Mesothelial cell of epicardium (in vitro differentiated cells): ENCODE measurements at regions not wholly inside any gene's neighbourhood (a gene's known extent, or its start where the extent isn't known, plus 50 kb on each side); places are given as distances from the start of the nearest gene placed in this dataset.

Experiments
- DNase-seq, 2 experiments: peaks; one replicate each; pipeline ENCODE4 v3.0.0; 2021; ENCODE audit warnings: low spot score in 2 of 2; ENCODE audit not compliant: unreplicated experiment in 2 of 2
- H3K27ac Mint-ChIP-seq: 2 replicates; pipeline ENCODE4 v1.8.0; 2021; ENCODE audit warnings: mixed read lengths
- H3K27me3 Mint-ChIP-seq: 2 replicates; pipeline ENCODE4 v1.8.0; 2021; ENCODE audit warnings: low read depth, mixed read lengths
- H3K36me3 Mint-ChIP-seq: 2 replicates; pipeline ENCODE4 v1.8.0; 2021; ENCODE audit warnings: mixed read lengths
- H3K4me1 Mint-ChIP-seq: 2 replicates; pipeline ENCODE4 v1.8.0; 2021; ENCODE audit warnings: mixed read lengths
- H3K4me3 Mint-ChIP-seq: 2 replicates; pipeline ENCODE4 v1.8.0; 2021; ENCODE audit warnings: mild to moderate bottlenecking, moderate library complexity, mixed read lengths
- H3K9me3 Mint-ChIP-seq: 2 replicates; pipeline ENCODE4 v1.8.0; 2021; ENCODE audit warnings: mixed read lengths
- TF ChIP-seq, protein P1 (sequence below): fragments of 200-600 bp; sonication (generic); IDR thresholded peaks from one replicate; pipeline ENCODE4 v1.5.0; 2021; ENCODE audit warnings: antibody characterized with exemption; ENCODE audit not compliant: unreplicated experiment

DNA sequence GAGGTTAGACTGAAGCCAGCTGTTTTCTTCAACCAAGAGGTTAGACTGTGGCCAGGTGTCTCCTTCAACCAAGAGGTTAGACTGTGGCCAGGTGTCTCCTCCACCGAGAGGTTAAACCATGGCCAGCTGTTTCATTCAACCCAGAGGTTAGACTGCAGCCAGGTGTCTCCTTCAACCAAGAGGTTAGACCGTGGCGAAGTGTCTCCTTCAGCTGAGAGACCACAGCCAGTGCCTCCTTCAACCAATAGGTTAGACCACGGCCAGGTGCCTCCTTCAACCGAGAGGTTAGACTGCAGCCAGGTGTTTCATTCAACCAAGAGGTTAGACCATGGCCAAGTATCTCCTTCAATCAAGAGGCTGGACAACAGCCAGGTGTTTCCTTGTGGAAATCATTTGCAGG lies 498.1 kb downstream of the TBC1D22A start:
- Mint-ChIP-seq H3K4me3 (no peak overlapping the region), H3K27ac (no peak overlapping the region), H3K27me3 (no peaks in the 10 kb centered on the region), H3K9me3 (peaks cover 62% of the 10 kb centered on the region), H3K36me3 (peaks cover 2% of the 10 kb centered on the region), H3K4me1 (no peaks in the 10 kb centered on the region)
- no peak for DNase-seq
- TF ChIP-seq, protein P1, sequence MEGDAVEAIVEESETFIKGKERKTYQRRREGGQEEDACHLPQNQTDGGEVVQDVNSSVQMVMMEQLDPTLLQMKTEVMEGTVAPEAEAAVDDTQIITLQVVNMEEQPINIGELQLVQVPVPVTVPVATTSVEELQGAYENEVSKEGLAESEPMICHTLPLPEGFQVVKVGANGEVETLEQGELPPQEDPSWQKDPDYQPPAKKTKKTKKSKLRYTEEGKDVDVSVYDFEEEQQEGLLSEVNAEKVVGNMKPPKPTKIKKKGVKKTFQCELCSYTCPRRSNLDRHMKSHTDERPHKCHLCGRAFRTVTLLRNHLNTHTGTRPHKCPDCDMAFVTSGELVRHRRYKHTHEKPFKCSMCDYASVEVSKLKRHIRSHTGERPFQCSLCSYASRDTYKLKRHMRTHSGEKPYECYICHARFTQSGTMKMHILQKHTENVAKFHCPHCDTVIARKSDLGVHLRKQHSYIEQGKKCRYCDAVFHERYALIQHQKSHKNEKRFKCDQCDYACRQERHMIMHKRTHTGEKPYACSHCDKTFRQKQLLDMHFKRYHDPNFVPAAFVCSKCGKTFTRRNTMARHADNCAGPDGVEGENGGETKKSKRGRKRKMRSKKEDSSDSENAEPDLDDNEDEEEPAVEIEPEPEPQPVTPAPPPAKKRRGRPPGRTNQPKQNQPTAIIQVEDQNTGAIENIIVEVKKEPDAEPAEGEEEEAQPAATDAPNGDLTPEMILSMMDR, result no peak

DNA sequence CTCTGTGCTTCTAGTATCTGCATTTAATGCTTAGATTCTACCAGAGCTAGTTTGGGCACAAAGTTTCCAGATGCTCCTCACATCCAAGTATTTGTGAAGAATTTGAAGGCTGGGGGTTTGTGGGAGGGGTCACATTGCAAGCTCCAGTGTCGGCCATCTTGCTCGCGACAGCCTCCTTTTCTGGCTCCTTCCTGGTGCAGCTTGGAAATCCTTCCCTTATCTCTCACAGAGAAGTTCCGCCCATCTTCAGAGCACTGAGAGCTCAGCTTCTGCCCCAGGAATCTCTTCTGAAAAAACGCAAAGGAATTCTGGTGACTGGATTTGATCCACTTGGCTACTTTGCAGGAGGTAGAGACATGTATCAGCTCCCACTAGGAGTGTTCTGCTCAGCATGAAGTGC lies 497.5 kb downstream of the TBC1D22A start:
- Mint-ChIP-seq H3K9me3 (peaks cover 60% of the 10 kb centered on the region), H3K27ac (no peak overlapping the region), H3K36me3 (peaks cover 1% of the 10 kb centered on the region), H3K4me1 (no peaks in the 10 kb centered on the region), H3K27me3 (no peaks in the 10 kb centered on the region), H3K4me3 (no peak overlapping the region)
- TF ChIP-seq, protein P1, result no peak
- DNase-seq, result no peak

DNA sequence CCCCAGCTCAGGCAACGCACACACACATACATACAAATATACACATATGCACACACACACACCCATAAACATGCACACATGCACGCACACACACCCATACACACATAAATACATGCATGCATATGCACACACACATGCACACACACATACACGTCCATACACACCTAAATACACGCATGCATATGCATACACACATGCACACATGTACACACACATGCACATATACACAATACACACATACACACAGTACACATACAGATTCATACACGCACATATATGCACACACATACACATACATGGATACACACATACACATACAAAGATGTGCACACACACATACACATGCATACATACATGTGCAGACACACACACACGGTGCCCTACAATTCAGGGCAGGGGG lies 496.6 kb downstream of the TBC1D22A start:
- TF ChIP-seq, protein P1, result no peak
- Mint-ChIP-seq H3K9me3 (peaks cover 51% of the 10 kb centered on the region), H3K27ac (no peak overlapping the region)

DNA sequence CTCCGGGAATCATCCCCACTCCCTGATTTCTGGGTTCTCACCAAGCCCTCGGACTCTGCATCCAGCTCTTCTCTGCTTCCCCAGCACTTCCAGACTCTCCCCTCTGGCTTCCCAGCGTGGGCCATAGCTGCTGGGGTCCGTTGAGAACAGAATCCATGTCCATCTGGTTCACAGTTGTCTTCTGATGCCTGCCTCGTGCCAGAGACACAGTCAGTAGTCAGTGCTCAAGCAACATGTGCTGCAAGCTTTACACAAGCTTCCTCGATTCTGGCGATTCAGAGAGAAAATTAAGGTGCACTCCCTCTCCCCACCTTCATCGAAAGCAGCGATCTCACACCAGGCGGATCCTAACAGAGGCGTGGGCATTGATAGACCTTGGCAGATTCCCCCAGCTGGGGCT lies 495.5 kb downstream of the TBC1D22A start:
- no peaks in the 10 kb centered on the region for H3K36me3 Mint-ChIP-seq
- no peaks in the 10 kb centered on the region for H3K27me3 Mint-ChIP-seq
- H3K27ac Mint-ChIP-seq, result no peak overlapping the region
- TF ChIP-seq, protein P1, result no peak
- no peaks in the 10 kb centered on the region for H3K4me1 Mint-ChIP-seq
- DNase-seq, result no peak
- H3K9me3 Mint-ChIP-seq, result peaks cover 54% of the 10 kb centered on the region
- no peak overlapping the region for H3K4me3 Mint-ChIP-seq

More for the DNA sequence above, 496.6 kb downstream of the TBC1D22A start:
- Mint-ChIP-seq H3K27me3 (no peaks in the 10 kb centered on the region), H3K4me1 (no peaks in the 10 kb centered on the region), H3K4me3 (no peak overlapping the region), H3K36me3 (no peaks in the 10 kb centered on the region)
- no peak for DNase-seq

DNA sequence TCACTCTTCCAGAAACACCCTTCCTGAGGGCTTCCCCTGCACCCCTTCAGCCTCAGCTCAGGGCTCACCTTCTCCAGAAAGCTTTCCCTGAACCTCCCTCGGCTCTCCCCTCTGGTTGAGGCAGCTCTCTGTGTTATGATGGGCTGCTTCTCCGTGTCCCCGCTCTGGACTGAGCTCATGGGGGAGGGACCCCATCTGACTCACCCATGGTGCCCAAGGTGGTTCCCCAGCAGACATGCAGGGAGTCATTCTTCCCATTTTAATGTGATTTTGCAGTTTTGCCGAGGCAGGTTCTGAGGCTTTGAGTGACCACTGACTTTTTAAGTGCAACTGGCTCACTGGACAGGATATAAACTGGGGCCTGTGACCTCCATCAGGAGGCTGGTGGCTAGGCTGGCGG lies 495.1 kb downstream of the TBC1D22A start:
- no peaks in the 10 kb centered on the region for H3K36me3 Mint-ChIP-seq
- H3K27me3 Mint-ChIP-seq, result no peaks in the 10 kb centered on the region
- TF ChIP-seq, protein P1, result no peak
- DNase-seq, result no peak
- peaks cover 55% of the 10 kb centered on the region for H3K9me3 Mint-ChIP-seq
- no peak overlapping the region for H3K4me3 Mint-ChIP-seq
- no peak overlapping the region for H3K27ac Mint-ChIP-seq
- no peaks in the 10 kb centered on the region for H3K4me1 Mint-ChIP-seq

DNA sequence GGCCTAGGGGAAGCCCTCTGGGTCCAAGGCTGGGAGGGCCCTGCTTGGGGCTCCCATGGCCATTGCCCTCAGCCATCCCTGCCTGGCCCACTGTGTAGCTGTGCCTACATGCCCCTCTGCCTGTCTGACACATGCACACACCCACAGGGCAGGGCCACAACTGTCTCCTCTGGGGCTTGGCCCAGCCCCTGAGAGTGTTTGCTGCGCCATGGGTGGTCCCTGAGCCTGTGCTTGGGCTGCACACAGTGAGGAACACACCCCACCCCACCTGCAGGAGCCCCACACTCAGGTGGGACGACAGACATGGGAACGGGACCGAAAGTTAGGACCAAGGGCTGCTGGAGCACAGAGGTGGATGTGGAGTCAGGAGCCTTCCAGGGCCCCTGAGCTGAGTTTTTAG lies 489.5 kb downstream of the TBC1D22A start:
- Mint-ChIP-seq H3K4me1 (no peaks in the 10 kb centered on the region), H3K27me3 (no peaks in the 10 kb centered on the region), H3K36me3 (no peaks in the 10 kb centered on the region), H3K27ac (no peak overlapping the region), H3K4me3 (no peak overlapping the region), H3K9me3 (peaks cover 51% of the 10 kb centered on the region)
- TF ChIP-seq, protein P1, result no peak
- no peak for DNase-seq
